ENCODE measurements at regions not wholly inside any gene's neighbourhood (a gene's known extent, or its start where the extent isn't known, plus 50 kb on each side); places are given as distances from the start of the nearest gene placed in this dataset.

DNA sequence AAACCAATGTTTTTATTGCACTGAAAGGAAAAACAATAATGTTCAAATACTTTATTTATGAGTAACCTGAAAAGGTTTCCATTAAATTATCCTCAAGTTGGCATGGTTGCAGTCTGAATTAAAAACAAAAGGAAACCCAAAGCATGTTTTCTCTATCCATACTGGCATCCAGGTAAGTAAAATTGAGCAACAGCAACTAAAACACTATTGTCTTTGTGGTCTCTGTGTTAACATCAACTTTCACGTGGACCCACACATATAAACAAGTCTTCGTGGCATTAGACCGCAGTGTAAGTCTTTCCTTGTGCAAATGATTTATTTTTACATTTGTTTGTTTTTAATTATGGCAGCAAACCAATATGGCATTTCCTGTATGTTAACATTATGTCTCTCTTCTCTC, 757.6 kb downstream of the SEMA5A start:
- TF ChIP-seq TCF4 (CRISPR knock-in tag; IDR thresholded peaks at IDR 0.05; ENCODE audit: borderline replicate concordance) (no peak), RARB (CRISPR knock-in tag; IDR thresholded peaks at IDR 0.05) (no peak), ZFP3 (CRISPR knock-in tag; IDR thresholded peaks at IDR 0.05) (no peak), ZNF70 (CRISPR knock-in tag; IDR thresholded peaks at IDR 0.05) (no peak), SNAI2 (CRISPR knock-in tag; IDR thresholded peaks at IDR 0.05) (no peak), TOX (CRISPR knock-in tag; IDR thresholded peaks at IDR 0.05; ENCODE audit: borderline replicate concordance) (no peak), ARNTL (CRISPR knock-in tag; IDR thresholded peaks at IDR 0.05; ENCODE audit: borderline replicate concordance, low read depth) (no peak), ESRRG (CRISPR knock-in tag; IDR thresholded peaks at IDR 0.05) (no peak), ZFP30 (CRISPR knock-in tag; IDR thresholded peaks at IDR 0.05) (no peak), ZC3H10 (CRISPR knock-in tag; IDR thresholded peaks at IDR 0.05) (no peak), ISL1 (CRISPR knock-in tag; IDR thresholded peaks at IDR 0.05) (no peak)
- no peak for ATAC-seq

DNA sequence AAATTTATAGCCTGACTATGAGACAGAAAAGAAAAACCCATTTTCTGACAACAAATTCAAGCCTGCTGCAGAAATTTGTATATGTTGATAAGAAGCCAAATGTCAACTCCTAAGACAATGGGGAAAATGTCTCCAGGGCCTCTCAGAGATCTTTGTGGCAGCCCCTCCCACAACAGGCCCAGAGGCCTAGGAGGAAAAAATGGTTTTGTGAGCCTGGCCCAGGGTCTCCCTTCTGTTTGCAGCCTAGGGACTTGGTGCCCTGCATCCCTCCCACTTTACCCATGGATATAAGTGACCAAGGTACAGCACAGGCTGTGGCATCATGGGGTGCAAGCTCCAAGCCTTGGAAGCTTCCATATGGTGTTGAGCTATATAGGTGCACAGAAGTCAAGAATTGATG, 740.2 kb downstream of the SEMA5A start:
- TF ChIP-seq TCF4 (CRISPR knock-in tag; IDR thresholded peaks at IDR 0.05; ENCODE audit: borderline replicate concordance) (no peak), ARNTL (CRISPR knock-in tag; IDR thresholded peaks at IDR 0.05; ENCODE audit: borderline replicate concordance, low read depth) (no peak), OSR1 (CRISPR knock-in tag; IDR thresholded peaks at IDR 0.05) (no peak), ESRRG (CRISPR knock-in tag; IDR thresholded peaks at IDR 0.05) (no peak), RARB (CRISPR knock-in tag; IDR thresholded peaks at IDR 0.05) (no peak), CSDC2 (CRISPR knock-in tag; IDR thresholded peaks at IDR 0.05) (no peak), ZFP3 (CRISPR knock-in tag; IDR thresholded peaks at IDR 0.05) (no peak), ZNF565 (CRISPR knock-in tag; conservative IDR thresholded peaks at IDR 0.05; ENCODE audit: low read depth) (no peak), ZNF70 (CRISPR knock-in tag; IDR thresholded peaks at IDR 0.05) (no peak), SNAI2 (CRISPR knock-in tag; IDR thresholded peaks at IDR 0.05) (no peak), BACH2 (CRISPR knock-in tag; IDR thresholded peaks at IDR 0.05; ENCODE audit: borderline replicate concordance) (no peak), TOX (CRISPR knock-in tag; IDR thresholded peaks at IDR 0.05; ENCODE audit: borderline replicate concordance) (no peak), ZC3H10 (CRISPR knock-in tag; IDR thresholded peaks at IDR 0.05) (no peak), ZNF8 (CRISPR knock-in tag; IDR thresholded peaks at IDR 0.05) (no peak), ZFP30 (CRISPR knock-in tag; IDR thresholded peaks at IDR 0.05) (no peak)
- TF ChIP-seq, protein P1, sequence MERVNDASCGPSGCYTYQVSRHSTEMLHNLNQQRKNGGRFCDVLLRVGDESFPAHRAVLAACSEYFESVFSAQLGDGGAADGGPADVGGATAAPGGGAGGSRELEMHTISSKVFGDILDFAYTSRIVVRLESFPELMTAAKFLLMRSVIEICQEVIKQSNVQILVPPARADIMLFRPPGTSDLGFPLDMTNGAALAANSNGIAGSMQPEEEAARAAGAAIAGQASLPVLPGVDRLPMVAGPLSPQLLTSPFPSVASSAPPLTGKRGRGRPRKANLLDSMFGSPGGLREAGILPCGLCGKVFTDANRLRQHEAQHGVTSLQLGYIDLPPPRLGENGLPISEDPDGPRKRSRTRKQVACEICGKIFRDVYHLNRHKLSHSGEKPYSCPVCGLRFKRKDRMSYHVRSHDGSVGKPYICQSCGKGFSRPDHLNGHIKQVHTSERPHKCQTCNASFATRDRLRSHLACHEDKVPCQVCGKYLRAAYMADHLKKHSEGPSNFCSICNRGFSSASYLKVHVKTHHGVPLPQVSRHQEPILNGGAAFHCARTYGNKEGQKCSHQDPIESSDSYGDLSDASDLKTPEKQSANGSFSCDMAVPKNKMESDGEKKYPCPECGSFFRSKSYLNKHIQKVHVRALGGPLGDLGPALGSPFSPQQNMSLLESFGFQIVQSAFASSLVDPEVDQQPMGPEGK (CRISPR knock-in tag; IDR thresholded peaks at IDR 0.05; ENCODE audit: borderline replicate concordance), result no peak
- TF ChIP-seq, protein P2, sequence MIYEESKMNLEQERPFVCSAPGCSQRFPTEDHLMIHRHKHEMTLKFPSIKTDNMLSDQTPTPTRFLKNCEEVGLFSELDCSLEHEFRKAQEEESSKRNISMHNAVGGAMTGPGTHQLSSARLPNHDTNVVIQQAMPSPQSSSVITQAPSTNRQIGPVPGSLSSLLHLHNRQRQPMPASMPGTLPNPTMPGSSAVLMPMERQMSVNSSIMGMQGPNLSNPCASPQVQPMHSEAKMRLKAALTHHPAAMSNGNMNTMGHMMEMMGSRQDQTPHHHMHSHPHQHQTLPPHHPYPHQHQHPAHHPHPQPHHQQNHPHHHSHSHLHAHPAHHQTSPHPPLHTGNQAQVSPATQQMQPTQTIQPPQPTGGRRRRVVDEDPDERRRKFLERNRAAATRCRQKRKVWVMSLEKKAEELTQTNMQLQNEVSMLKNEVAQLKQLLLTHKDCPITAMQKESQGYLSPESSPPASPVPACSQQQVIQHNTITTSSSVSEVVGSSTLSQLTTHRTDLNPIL (CRISPR knock-in tag; IDR thresholded peaks at IDR 0.05; ENCODE audit: low read depth), result no peak
- TF ChIP-seq, protein P3, sequence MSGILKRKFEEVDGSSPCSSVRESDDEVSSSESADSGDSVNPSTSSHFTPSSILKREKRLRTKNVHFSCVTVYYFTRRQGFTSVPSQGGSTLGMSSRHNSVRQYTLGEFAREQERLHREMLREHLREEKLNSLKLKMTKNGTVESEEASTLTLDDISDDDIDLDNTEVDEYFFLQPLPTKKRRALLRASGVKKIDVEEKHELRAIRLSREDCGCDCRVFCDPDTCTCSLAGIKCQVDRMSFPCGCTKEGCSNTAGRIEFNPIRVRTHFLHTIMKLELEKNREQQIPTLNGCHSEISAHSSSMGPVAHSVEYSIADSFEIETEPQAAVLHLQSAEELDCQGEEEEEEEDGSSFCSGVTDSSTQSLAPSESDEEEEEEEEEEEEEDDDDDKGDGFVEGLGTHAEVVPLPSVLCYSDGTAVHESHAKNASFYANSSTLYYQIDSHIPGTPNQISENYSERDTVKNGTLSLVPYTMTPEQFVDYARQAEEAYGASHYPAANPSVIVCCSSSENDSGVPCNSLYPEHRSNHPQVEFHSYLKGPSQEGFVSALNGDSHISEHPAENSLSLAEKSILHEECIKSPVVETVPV (CRISPR knock-in tag; IDR thresholded peaks at IDR 0.05), result no peak
- TF ChIP-seq, protein P4, sequence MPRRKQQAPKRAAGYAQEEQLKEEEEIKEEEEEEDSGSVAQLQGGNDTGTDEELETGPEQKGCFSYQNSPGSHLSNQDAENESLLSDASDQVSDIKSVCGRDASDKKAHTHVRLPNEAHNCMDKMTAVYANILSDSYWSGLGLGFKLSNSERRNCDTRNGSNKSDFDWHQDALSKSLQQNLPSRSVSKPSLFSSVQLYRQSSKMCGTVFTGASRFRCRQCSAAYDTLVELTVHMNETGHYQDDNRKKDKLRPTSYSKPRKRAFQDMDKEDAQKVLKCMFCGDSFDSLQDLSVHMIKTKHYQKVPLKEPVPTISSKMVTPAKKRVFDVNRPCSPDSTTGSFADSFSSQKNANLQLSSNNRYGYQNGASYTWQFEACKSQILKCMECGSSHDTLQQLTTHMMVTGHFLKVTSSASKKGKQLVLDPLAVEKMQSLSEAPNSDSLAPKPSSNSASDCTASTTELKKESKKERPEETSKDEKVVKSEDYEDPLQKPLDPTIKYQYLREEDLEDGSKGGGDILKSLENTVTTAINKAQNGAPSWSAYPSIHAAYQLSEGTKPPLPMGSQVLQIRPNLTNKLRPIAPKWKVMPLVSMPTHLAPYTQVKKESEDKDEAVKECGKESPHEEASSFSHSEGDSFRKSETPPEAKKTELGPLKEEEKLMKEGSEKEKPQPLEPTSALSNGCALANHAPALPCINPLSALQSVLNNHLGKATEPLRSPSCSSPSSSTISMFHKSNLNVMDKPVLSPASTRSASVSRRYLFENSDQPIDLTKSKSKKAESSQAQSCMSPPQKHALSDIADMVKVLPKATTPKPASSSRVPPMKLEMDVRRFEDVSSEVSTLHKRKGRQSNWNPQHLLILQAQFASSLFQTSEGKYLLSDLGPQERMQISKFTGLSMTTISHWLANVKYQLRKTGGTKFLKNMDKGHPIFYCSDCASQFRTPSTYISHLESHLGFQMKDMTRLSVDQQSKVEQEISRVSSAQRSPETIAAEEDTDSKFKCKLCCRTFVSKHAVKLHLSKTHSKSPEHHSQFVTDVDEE (CRISPR knock-in tag; IDR thresholded peaks at IDR 0.05), result no peak
- TF ChIP-seq, protein P5, sequence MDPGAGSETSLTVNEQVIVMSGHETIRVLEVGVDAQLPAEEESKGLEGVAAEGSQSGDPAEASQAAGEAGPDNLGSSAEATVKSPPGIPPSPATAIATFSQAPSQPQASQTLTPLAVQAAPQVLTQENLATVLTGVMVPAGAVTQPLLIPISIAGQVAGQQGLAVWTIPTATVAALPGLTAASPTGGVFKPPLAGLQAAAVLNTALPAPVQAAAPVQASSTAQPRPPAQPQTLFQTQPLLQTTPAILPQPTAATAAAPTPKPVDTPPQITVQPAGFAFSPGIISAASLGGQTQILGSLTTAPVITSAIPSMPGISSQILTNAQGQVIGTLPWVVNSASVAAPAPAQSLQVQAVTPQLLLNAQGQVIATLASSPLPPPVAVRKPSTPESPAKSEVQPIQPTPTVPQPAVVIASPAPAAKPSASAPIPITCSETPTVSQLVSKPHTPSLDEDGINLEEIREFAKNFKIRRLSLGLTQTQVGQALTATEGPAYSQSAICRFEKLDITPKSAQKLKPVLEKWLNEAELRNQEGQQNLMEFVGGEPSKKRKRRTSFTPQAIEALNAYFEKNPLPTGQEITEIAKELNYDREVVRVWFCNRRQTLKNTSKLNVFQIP (CRISPR knock-in tag; IDR thresholded peaks at IDR 0.05; ENCODE audit: borderline replicate concordance, low read depth), result no peak
- no peak for ATAC-seq

DNA sequence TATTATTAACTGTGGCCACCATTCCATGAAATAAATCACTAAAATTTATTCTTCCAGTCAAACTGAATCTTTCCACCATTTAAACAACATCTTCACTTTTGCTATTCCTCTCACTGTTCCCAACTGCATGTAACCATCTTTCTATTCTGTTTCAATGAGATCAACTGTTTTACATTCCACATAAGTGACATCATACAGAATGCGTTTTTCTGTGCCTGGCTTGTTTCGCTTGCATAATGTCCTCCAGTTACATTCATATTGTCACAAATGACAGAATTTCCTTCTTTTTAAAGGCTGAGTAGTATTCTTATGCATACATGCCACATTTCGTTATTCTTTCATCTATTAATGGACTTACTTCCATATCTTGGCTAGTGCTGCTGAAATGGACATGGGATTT, 738.2 kb downstream of the SEMA5A start:
- TF ChIP-seq BACH2 (CRISPR knock-in tag; IDR thresholded peaks at IDR 0.05; ENCODE audit: borderline replicate concordance), result no peak
- TF ChIP-seq, protein P5 (CRISPR knock-in tag; IDR thresholded peaks at IDR 0.05; ENCODE audit: borderline replicate concordance, low read depth), result no peak
- TF ChIP-seq, protein P4 (CRISPR knock-in tag; IDR thresholded peaks at IDR 0.05), result no peak
- TF ChIP-seq ZNF70 (CRISPR knock-in tag; IDR thresholded peaks at IDR 0.05), result no peak
- ATAC-seq, result no peak

Data from SK-N-SH treated with all-trans-retinoic acid at 6 μM for 48 hours (cell line).